GM19043 (cell line): ENCODE measurements at regions not wholly inside any gene's neighbourhood (a gene's known extent, or its start where the extent isn't known, plus 50 kb on each side); places are given as distances from the start of the nearest gene placed in this dataset.

Source experiments
- ATAC-seq: cut with Tn5 transposase; IDR thresholded peaks from one replicate; pipeline ENCODE4 v1.9.1; 2021; ENCODE audit warnings: low read depth; ENCODE audit not compliant: unreplicated experiment

DNA sequence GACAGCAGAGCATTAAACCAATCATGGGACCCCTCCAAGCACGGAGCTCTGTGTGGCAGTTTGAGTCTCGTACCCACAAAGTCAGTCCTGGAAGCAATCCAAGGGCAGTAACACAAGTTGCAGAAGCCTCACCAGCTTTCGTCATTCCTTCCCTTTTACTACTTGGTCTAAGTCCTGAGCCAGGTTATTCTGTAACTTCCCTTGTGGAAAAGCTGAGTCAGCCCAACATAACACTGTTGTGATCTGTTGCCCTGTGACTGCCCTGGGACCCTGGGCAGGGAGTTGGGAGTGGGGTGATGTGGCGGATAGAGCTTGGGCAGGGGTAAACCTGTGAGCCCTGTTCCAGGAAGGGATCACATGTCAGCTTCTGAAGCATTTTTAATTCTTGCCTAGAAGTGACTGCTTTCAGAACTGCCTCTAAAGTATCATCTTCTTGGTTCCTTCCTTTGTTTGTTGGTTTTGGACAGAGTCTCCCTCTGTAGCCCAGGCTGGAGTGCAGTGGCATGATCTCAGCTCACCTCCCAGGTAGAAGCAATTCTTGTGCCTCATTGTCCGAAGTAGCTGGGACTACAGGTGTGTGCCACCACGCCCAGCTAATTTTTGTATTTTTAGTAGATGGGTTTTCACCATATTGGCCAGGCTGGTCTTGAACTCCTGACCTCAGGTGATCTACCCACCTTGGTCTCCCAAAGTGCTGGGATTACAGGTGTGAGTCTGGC is 183.7 kb upstream of the JAG1 start:
- ATAC-seq: no peak

GRCh38 chr20:10861090-10861489 is 187.3 kb upstream of the JAG1 start:
- no peak for ATAC-seq

DNA sequence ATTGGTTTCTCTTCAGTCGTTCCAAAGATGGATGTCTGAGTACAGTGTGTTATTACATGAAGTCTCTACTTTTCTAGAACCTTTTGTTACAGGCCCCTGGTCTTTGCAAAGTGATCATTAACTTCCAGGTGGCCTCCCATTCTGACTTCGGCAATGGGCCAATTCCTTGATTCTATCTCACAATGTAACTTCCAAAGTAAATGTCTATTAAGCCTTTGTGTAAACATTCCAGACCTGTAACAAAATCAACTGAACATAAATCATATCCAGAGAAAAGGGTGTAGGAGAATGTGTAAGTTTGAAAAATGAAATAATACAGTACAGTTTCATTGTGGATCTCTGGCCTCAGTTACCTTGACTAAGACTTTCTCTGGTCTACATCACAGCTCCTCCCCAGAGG is 187.8 kb upstream of the JAG1 start:
- ATAC-seq: no peak

DNA sequence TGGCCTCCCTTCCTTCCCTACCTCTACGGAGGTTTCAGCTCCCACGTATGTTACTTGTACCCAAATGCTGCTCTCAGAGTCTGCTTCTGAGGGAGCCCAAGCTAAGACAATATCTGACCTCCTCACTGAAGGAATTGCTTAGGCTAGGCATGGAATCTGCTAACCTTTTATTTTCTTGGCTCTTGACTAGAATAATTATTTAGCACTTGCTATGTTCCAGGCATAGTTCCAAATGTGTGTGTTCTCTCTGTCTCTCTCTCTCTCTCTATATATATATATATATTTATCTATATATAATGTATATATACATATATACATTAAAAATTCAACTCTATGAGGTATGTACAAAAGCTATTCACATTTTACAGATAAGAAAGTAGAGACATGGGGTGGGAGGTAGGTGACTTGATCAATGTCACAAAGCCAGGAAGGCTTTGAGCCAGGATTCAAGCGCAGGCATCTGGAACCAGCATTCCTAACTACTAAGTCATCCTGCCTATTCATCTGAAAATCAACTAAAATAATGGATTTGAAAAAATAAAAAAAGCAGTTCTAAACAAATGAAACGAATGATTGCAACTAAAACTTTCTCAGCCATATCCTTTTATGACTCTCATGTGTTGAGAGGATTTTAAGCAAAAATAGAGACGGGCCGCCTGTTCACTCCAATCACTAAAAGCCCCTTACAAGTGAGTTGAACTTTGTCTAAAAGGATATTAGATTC is 189.7 kb upstream of the JAG1 start:
- ATAC-seq: no peak

DNA sequence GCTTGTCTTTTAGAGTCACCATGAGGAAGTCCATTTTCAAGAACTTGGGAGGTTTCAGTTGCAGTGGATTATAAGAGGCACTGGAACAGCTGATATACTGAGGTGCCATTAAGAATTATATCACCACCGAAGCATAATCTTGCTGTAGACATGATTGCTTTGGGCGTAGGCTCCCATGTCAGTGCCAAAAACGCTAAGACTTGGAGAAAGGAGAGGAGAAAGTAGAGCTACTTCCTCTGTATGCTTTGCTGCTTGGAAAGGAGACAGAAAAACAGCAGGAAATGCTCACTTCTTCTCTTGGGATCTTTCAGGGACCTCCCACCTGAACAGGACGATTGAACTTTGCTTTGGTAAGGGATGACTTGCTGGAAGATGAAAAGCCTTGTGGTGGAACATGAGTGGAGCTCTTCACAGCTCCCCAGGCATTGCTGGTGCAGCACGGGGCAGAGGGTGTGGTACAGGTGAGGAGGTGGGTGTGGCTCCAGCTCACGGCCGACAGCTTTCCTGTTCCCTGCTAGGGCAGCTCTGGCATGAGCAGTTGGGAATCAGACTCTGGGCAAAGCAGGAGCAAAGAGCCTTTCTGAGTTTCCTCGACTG is 190.4 kb upstream of the JAG1 start:
- no peak for ATAC-seq

- no peak for ATAC-seq
These were observed 194.5 kb upstream of the JAG1 start for GRCh38 chr20:10868299-10868698.

DNA sequence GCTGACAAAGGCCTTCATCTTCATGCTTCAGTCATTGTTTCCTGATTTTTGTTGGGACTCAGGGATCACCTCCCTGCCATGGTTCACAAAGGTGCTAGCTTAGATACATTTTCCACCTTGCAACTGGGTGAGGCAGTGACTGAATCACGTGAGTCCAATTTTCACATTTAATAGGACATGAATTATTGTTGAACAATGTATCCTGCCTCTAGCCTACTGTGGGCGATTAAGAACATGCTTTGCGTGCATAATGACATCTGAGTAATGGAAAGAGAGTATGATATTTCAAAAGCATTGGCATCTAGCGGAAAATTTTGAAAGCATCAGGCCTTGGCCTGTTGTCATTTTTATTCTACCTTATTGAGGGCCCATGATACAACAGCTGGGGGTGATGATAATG is 199.2 kb upstream of the JAG1 start:
- no peak for ATAC-seq

DNA sequence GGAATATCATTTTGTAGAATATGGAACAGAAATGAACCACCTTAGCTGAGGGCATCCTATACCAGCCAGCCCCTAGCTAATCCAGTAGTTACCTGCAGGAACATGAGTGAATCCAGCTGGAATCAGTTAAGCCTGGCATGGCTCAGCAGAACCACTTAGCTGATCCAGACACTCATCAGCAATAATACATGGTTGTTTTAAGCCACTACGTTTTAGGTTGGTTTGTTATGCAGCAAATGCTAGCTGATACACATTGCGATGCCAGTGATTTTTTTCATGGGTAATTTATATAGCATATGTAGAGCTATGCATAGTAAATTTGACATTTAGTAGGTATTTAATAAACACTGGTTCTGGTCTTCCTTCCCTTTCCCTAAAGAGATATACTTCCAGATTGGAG is 201.9 kb upstream of the JAG1 start:
- ATAC-seq: no peak

GRCh38 chr20:10876558-10876957 is 202.8 kb upstream of the JAG1 start:
- no peak for ATAC-seq

DNA sequence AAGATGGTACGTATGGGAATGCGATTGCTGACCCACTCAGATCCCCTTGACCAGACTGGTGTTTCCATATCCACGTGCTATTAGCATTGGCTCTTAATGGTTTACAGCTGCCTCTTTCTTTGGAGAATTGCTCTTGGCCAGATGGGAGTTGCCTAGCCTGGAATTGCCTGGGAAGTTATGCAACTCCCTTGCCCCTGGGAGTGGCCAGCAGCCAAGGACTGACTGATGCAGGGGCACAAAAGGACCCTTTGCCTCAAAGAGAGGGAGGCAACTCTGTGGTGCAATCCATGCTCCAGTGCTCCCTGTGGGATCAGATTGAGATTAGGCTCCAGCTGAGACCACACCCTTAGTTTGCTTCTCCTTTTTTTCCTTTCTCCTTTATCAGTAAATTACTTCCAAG is 203.5 kb upstream of the JAG1 start:
- no peak for ATAC-seq

DNA sequence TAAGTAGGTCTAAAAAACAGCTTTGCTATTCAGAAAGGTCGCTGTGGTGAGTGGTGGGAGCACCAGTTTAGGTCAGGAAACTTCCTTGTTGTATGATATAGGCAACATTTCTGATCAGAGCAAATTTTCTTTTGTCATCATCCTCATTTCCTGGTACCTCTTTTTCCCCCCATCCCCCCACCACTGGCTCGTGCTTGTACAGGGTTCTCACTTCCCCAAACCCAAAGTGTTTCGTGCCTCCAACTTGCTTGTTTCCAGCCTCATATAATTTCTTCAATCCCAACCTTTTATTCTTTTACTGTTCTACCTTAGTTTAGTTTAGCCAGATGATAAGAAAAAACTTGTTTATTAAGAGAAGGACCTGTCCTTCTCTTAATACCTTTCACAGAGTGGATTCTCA is 209.4 kb upstream of the JAG1 start:
- ATAC-seq: no peak

DNA sequence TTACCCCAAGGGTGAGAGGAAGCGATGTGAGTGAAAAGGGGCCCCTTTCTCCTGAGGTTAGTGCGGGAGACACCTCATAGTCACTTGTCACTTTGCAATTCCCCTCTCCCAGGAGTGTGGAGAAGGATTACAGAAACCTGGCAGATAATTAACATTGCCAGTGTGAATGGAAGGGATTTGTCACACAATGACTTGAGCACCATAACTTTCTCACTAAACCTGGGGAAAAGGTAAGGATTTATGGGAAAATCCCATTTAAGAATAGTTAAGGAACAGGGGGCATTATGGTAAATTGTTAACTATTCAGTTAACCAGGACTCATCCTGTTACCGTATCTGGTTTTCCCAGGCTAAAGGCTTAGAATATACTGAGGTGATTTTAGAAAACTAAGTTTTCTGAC is 219.5 kb upstream of the JAG1 start:
- ATAC-seq: no peak

DNA sequence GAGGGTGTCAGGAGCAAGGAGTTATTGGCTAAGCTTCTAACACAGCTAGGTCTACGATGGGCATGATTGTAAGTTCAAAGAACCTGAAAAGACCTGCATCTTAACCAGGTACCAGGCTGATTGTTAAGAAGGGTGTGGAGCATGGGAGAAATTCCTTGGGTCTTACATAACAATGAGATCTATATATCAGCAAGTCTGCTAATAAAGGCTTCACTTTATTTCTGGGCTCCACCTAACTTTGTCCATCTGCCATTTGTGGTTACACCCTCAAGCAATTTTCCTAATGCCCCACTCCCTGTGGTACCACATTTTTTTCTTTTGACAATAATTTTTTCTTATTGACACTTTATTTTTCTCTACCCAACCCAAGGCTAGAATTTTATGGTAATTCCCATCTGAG is 223.5 kb upstream of the JAG1 start:
- no peak for ATAC-seq

DNA sequence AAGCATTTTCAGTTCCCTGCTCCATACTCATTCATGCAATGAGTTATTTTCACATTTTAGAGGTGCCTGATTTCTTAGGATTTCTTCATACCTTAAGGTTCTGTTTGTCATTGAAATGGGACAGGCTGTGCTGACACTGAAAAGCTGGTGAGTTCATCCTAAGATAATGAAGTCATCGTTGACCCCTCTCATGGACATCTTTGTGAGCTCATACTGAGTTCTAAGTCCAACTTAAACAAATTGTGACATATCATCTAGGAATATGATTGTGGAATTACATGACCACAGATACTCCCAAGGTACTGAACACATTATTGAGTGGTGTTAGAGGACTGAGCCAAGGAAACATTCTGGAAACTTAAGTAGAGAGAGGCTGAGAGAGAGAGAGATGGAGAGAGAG is 224.8 kb upstream of the JAG1 start:
- no peak for ATAC-seq

DNA sequence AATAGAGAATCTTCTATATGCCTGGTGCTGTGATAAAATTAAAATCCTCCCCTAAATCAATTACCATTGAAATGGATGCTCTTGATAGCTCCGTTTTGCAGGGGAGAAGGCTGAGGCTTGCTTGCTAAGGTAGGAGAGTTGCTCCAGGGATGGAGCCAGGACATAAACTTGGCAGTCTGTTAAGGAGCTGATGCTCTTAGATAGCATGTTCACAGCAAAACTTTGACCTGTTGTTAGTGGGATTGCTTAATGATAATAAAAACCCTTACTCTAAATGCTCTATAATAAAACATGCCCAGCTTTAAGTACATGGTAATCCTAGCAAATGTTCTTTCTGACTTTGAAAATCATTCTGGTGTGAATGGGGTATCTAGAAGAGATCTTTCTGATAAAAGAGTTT is 228.4 kb upstream of the JAG1 start:
- ATAC-seq: no peak

GRCh38 chr20:10902576-10903282 is 228.9 kb upstream of the JAG1 start:
- ATAC-seq: no peak

DNA sequence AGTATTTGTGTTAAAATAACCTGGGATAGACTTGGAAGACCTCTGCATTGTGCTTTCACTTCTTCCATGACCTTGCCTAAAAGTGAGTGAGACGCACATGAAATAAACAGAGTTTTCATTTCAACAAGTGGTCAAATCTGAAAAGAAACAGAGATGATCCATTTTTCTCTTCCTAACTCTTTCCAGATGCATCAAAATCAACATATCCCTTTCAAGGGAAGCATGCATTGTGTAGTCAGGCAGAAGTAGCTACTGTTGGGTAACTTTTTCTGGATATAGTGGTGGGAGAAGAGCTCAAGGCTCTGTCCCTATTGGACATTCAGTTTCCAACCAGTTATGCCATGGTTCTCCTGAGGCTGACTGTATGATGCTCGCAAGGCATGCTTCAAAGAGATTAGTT is 233.0 kb upstream of the JAG1 start:
- no peak for ATAC-seq

DNA sequence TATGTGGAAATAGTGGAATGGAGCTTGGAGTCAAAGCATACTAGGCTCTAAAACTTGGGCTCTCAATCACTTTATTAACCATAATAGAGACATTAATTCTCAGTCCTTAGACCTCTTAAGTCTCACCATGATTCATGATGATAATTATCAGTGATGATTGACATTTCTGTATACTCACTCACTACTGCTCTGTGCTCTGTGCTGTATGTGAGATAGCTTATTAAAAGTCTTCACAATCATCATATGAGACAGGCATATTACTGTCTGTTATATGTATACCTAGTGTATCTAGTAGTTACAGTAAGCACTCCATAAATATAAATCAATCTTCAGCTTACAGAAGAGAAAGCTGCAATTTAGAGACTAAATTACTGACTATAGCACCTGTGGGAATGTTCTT is 236.0 kb upstream of the JAG1 start:
- ATAC-seq: no peak

DNA sequence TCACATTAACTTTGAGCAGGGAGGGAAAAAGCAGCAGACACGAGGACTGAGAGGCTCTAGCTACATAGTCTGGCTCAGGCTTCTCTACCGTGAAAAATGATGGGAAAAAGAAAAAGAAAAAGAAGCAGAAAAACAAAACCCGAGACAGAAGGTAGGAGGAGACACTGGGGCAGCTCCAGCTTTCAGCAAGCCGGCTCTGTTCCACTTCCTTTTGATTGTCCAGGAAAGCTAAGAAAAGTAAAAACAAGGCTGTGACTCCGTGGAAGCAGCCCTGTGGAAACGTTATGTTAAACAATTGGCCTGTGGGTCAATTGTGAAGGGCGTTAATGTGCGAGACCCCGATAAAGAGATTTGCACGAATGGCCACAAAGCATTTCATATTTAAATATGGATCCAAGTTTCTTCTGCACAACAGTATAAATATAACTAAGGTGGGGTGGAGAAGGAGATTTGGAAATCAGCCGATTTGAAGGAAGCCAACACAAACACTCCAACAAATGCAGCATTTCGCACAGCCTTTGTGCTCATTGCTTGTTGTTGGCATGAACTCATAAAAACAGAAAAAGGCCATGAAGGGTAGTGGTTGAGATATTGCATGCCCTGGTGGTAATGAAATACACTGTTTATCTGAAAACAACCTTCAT is 236.9 kb upstream of the JAG1 start:
- no peak for ATAC-seq

GRCh38 chr20:10911298-10911697 is 237.5 kb upstream of the JAG1 start:
- no peak for ATAC-seq

GRCh38 chr20:10915815-10916214 is 242.0 kb upstream of the JAG1 start:
- no peak for ATAC-seq
